ENCODE measurements at regions not wholly inside any gene's neighbourhood (a gene's known extent, or its start where the extent isn't known, plus 50 kb on each side); places are given as distances from the start of the nearest gene placed in this dataset.
A peak's percentile ranks its signal among the peaks of the same experiment; 100 is the strongest.

DNA sequence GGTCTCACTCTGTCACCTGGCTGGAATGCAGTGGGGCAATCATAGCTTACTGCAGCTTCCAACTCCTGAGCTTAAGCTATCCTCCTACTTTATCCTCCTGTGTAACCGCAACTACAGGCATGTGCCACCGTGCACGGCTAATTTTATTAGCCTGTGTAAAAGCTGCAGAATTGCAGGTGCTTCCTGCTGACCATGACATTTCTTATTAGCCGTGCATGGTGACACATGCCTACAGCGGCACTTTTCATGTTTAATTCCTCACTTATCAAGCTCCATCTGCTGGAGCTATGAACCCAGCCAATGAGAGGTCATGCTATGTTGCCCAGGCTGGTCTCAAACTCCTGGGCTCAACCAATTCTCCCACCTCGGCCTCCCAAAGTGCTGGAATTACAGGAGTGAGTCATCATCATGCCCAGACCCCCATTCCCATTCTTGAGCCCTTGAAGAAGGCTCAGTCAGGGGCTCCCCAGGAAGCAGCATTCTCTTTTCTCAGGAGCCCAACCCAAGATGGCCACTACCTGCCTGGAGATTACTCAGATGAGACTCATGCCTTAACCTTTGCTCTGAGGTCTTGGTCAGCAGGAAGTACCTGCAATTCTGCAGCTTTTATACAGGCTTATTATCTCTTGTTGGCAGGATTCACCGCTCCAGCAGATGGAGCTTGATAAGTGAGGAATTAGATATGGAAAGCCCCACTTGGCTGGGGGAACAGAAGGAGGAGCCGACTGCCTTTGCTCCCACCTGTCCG lies 503.2 kb downstream of the MED13L start:
- H4K20me1 ChIP-seq (ENCODE audit: insufficient read depth): no peaks in the 10 kb centered on the region
- no peaks in the 10 kb centered on the region for H3K79me2 ChIP-seq (ENCODE audit: insufficient read depth, low read length)
- peaks cover 8 to 29% of the 10 kb centered on the region in 2 experiments for H3K4me1 ChIP-seq (ENCODE audit: control insufficient read depth in 1 of 2, insufficient read depth in 2 of 2, low read length in 2 of 2)
- TF ChIP-seq, protein P1, sequence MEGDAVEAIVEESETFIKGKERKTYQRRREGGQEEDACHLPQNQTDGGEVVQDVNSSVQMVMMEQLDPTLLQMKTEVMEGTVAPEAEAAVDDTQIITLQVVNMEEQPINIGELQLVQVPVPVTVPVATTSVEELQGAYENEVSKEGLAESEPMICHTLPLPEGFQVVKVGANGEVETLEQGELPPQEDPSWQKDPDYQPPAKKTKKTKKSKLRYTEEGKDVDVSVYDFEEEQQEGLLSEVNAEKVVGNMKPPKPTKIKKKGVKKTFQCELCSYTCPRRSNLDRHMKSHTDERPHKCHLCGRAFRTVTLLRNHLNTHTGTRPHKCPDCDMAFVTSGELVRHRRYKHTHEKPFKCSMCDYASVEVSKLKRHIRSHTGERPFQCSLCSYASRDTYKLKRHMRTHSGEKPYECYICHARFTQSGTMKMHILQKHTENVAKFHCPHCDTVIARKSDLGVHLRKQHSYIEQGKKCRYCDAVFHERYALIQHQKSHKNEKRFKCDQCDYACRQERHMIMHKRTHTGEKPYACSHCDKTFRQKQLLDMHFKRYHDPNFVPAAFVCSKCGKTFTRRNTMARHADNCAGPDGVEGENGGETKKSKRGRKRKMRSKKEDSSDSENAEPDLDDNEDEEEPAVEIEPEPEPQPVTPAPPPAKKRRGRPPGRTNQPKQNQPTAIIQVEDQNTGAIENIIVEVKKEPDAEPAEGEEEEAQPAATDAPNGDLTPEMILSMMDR (IDR thresholded peaks at IDR 0.05 in 2 of 3, conservative IDR thresholded peaks at IDR 0.05 in 1 of 3; ENCODE audit: borderline replicate concordance in 1 of 3, insufficient read depth in 1 of 3, low read depth in 2 of 3, low read length in 2 of 3): 0 out of 6 replicates have a peak, but pooled peaks of 1 of the 3 experiments have one; percentile 9
- TF ChIP-seq FOSL1 (IDR thresholded peaks at IDR 0.05; ENCODE audit: low read depth) (peak; percentile 69; the same call in 1 of the 2 replicates), SIN3A (IDR thresholded peaks at IDR 0.05; ENCODE audit: low read depth) (peak; percentile 30; the same call in 1 of the 2 replicates), CEBPB (IDR thresholded peaks at IDR 0.05; ENCODE audit: low read depth) (peak; percentile 29), RAD21 (IDR thresholded peaks at IDR 0.05; ENCODE audit: low read depth) (peak; percentile 31; the same call in 1 of the 2 replicates), JUND (IDR thresholded peaks at IDR 0.05) (peak; percentile 30; the same call in 1 of the 2 replicates), YY1 (IDR thresholded peaks at IDR 0.05; ENCODE audit: extremely low read depth, insufficient replicate concordance, low read depth, low read length) (no peak), ZNF274 (IDR thresholded peaks at IDR 0.05; ENCODE audit: low read depth, low read length) (no peak), TCF7L2 (IDR thresholded peaks at IDR 0.05; ENCODE audit: borderline replicate concordance, extremely low read depth, insufficient read depth, insufficient read length) (peak; percentile 67), CBX3 (IDR thresholded peaks at IDR 0.05; ENCODE audit: low read depth) (no peak), SP1 (IDR thresholded peaks at IDR 0.05; ENCODE audit: low read depth) (no peak), ELF1 (IDR thresholded peaks at IDR 0.05; ENCODE audit: borderline replicate concordance, low read depth) (no peak), POLR2AphosphoS5 (IDR thresholded peaks at IDR 0.05; ENCODE audit: low read depth, low read length) (no peak)
- TF ChIP-seq, protein P2, sequence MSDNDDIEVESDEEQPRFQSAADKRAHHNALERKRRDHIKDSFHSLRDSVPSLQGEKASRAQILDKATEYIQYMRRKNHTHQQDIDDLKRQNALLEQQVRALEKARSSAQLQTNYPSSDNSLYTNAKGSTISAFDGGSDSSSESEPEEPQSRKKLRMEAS (IDR thresholded peaks at IDR 0.05): peak; percentile 44; the same call in 1 of the 2 replicates
- no peaks in the 10 kb centered on the region for H3K9me2 ChIP-seq (ENCODE audit: insufficient read depth)
- ChIA-PET POLR2A (interaction anchor here (0.9 kb wide), 1 partner anchor 1090 kb away, joined by 3 read pairs; the partner anchor contains the start of gene TBX3), RAD21 (ENCODE audit: low non-redundant PET in 1 of 2, low total read pairs in 2 of 2, uncharacterized antibody in 2 of 2, unreplicated experiment in 2 of 2) (interaction anchor here in 1 of 2 experiments (0.7 kb wide), 1 partner anchor 583 kb away, joined by 5 read pairs; no protein-coding TSS in a partner anchor), CTCF (interaction anchor here (1.1 to 1.2 kb wide), 2 partner anchors 143 to 173 kb away, joined by 4 read pairs; no protein-coding TSS in a partner anchor)
- no peaks in the 10 kb centered on the region for H3K36me3 ChIP-seq (ENCODE audit: control insufficient read depth in 1 of 2, insufficient read depth in 2 of 2, low read length in 2 of 2)
- H3K9me3 ChIP-seq (ENCODE audit: control insufficient read depth in 1 of 2, insufficient read depth in 1 of 2, low read depth in 1 of 2, low read length in 2 of 2): no peaks in the 10 kb centered on the region
- H3K4me2 ChIP-seq (ENCODE audit: low read length): peak overlapping the region; percentile 62
- no peak overlapping the region for H3K4me3 ChIP-seq (replicated peaks in 1 of 2; ENCODE audit: low read depth in 1 of 2, low read length in 2 of 2)
- intact Hi-C loops (cut with micrococcal nuclease): loop anchor here (5.0 kb wide), 2 partner anchors 1092 to 1112 kb away; partner anchors contain the start of gene TBX3
- H3K27me3 ChIP-seq (ENCODE audit: insufficient read depth, low read length): no peaks in the 10 kb centered on the region
- DNase-seq (ENCODE audit: low read depth, low spot score) (peak; percentile 43), ATAC-seq (peak; percentile 82)
- BruUV-seq (replicated peaks): no TSS peak
- no peak overlapping the region for H3K27ac ChIP-seq (ENCODE audit: low read depth, low read length)
- peak overlapping the region; percentile 77 for H2AFZ ChIP-seq (ENCODE audit: low read depth, low read length, poor library complexity, severe bottlenecking)
- no peak overlapping the region for H3K9ac ChIP-seq (ENCODE audit: low read length)

Data from HCT116 (cell line).